ENCODE measurements at regions not wholly inside any gene's neighbourhood (a gene's known extent, or its start where the extent isn't known, plus 50 kb on each side); places are given as distances from the start of the nearest gene placed in this dataset.

DNA sequence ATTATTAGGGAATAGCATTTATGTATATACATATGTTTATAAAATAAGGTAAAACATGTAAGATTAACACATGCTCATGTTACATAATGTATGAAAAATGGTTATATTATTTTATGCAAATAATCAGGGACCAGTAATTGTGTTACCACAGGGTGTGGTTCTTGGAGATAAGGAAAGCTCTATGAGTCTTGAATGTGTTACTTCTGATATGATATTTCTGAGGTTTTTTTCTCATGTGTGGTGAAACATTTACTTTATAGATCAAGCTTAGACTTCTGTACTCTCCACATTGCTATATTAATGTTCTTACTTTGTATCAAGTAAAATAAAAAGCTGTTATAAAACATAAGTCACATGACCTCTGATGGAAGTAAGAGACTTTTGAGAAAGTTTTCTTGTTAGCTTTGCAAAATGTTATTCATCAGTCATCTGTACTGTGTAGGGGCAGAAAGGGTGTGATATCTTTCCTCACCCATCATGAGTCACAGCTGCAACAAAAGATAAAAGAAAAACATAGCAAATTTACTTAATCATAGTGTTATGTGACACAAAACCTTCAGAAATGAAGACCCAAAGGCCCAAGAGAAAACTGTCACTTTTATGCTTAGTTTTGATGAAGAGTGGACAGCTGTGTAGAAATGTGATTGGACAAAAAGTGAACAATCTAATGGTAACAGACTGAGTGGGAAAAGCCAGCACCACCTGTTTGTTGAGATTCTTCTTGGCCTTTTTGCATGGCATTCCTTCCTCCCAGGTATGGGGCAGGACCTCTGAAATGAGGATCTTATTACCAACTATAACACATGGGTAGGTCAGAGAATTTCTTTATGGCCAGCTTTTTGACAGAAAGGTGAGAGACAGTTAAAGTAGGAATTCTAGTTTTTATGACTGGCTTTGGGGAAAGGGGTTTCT lies 632.3 kb downstream of the PDHA2 start:
- intact Hi-C loops (cut with micrococcal nuclease): no loop called here
- no peaks in the 10 kb centered on the region for H3K27me3 Mint-ChIP-seq (ENCODE audit: insufficient read depth)
- H3K36me3 Mint-ChIP-seq (ENCODE audit: low read depth): no peaks in the 10 kb centered on the region
- no peaks in the 10 kb centered on the region for H3K4me1 Mint-ChIP-seq (ENCODE audit: low read depth)
- no peaks in the 10 kb centered on the region for H3K9me3 Mint-ChIP-seq
- H3K4me3 Mint-ChIP-seq: no peak overlapping the region
- no peak for DNase-seq (ENCODE audit: low spot score)
- H3K27ac Mint-ChIP-seq: no peak overlapping the region

DNA sequence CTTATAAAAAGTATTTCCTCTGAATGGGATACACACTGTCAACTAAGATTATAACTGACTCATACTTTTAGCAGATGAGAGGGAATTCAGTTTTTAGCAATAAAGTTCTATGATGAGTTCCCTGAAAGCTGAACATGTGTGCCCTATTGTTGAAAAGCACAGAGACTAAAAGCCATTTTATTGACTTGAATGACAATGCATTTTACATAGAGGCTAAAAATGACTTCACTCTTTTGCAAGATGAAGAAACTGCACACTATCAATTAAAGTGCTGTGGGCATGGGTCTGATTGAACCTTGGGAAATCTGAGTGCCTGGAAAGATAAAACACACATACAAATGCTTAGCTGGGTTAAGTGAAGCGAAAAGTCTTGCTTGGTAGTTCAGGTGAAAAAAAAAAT lies 633.4 kb downstream of the PDHA2 start:
- DNase-seq (ENCODE audit: low spot score): no peak
- Mint-ChIP-seq H3K27me3 (ENCODE audit: insufficient read depth) (no peaks in the 10 kb centered on the region), H3K9me3 (no peaks in the 10 kb centered on the region), H3K4me3 (no peak overlapping the region), H3K27ac (no peak overlapping the region), H3K4me1 (ENCODE audit: low read depth) (no peaks in the 10 kb centered on the region), H3K36me3 (ENCODE audit: low read depth) (no peaks in the 10 kb centered on the region)
- intact Hi-C loops (cut with micrococcal nuclease): no loop called here

DNA sequence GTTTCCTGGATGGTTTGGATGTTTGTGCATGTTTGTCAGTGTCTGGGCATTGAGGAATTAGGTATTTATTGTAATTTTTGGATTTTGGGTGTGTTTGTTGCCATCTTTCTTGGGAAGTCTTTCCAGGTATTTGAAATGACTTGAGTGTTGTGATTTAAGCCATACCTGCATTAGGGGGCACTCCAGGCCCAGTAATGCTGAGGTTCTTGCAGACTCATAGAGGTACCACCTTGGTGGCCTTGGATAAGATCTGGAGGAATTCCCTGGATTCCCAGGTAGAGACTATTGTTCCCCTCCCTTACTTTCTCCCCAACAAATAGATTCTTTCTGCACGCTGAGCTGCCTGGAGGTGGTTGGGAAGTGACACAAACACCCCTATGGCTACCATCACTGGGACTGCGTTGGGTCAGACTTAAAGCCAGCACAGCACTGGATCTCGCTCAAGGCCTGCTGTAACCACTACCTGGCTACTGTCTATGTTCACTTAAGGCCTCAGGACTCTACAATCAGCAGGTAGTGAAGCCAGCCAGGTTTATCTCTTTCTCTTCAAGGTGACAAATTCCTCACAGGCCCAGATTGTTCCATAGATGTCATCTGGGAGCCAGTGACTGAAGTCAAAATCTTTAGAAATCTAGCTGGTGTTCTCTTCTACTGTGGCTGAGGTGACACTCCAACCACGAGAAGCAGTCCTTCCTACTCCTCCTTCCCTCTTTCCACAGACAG lies 643.6 kb downstream of the PDHA2 start:
- H3K4me1 Mint-ChIP-seq (ENCODE audit: low read depth): no peaks in the 10 kb centered on the region
- H3K27me3 Mint-ChIP-seq (ENCODE audit: insufficient read depth): peaks cover 1% of the 10 kb centered on the region
- no peak overlapping the region for H3K27ac Mint-ChIP-seq
- H3K9me3 Mint-ChIP-seq: peaks cover 4% of the 10 kb centered on the region
- H3K4me3 Mint-ChIP-seq: no peak overlapping the region
- DNase-seq (ENCODE audit: low spot score): no peak
- no peaks in the 10 kb centered on the region for H3K36me3 Mint-ChIP-seq (ENCODE audit: low read depth)
- intact Hi-C loops (cut with micrococcal nuclease): no loop called here

DNA sequence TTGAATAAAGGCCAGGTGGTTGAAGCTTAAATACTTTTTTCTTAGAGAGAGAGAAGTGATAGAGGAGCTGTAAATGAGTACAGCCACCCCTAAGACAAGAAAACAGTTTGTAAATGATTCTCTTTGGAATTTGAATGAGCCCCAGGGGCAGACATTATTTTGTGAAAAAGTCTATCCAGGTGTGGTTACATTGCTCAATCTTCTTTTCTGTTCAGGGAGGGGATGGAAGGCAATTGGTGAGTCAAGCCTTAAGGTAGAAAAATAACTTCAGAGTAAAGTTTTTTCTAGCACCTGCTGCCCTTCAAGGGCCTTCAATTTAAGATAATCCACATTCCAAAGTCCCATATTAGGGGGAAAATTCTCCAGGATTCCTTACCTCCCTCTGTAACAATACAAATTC lies 646.7 kb downstream of the PDHA2 start:
- Mint-ChIP-seq H3K4me3 (no peak overlapping the region), H3K9me3 (peaks cover 4% of the 10 kb centered on the region), H3K27me3 (ENCODE audit: insufficient read depth) (peaks cover 1% of the 10 kb centered on the region), H3K36me3 (ENCODE audit: low read depth) (no peaks in the 10 kb centered on the region), H3K4me1 (ENCODE audit: low read depth) (no peaks in the 10 kb centered on the region), H3K27ac (no peak overlapping the region)
- DNase-seq (ENCODE audit: low spot score): no peak
- intact Hi-C loops (cut with micrococcal nuclease): no loop called here

DNA sequence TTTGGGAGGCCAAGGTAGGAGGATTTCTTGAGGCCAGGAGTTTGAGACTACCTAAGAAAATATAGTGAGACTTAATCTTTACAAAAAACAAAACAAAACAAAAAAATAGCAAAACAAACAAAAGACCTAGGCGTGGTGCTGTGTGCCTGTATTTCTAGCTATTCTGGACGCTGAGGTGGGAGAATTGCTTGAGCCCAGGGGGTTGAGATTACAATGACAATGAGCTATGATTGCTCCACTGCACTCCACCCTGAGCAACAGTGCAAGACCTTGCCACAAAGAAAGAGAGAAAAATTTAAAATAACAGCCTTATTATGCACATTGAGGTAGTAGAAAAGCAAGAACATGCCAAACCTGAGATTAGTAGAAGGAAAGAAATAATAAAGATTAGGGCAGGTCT lies 657.7 kb downstream of the PDHA2 start:
- no peaks in the 10 kb centered on the region for H3K36me3 Mint-ChIP-seq (ENCODE audit: low read depth)
- H3K27ac Mint-ChIP-seq: no peak overlapping the region
- intact Hi-C loops (cut with micrococcal nuclease): no loop called here
- H3K27me3 Mint-ChIP-seq (ENCODE audit: insufficient read depth): no peaks in the 10 kb centered on the region
- no peaks in the 10 kb centered on the region for H3K4me1 Mint-ChIP-seq (ENCODE audit: low read depth)
- DNase-seq (ENCODE audit: low spot score): no peak
- H3K9me3 Mint-ChIP-seq: no peaks in the 10 kb centered on the region
- H3K4me3 Mint-ChIP-seq: no peak overlapping the region

DNA sequence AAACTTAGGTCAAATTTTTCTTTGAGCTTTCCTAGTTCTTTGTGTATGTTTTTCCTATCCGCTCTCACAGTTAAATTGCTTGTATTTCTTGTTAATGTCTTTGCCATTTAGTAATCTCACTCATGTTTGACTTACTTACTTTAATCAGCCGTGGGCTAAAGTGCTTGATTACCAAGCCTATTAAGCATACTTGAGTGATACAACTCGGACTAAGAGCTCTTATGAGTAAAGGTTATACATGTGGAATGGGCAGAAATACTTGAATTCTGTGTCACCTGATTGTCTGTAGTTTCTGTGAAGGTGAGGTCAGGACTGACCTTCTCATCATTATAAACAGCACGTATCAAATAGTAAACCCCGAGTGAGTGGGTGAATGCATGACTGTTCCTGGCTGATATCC lies 664.5 kb downstream of the PDHA2 start:
- Mint-ChIP-seq H3K27ac (no peak overlapping the region), H3K4me1 (ENCODE audit: low read depth) (no peaks in the 10 kb centered on the region), H3K27me3 (ENCODE audit: insufficient read depth) (no peaks in the 10 kb centered on the region), H3K9me3 (no peaks in the 10 kb centered on the region), H3K4me3 (no peak overlapping the region), H3K36me3 (ENCODE audit: low read depth) (no peaks in the 10 kb centered on the region)
- intact Hi-C loops (cut with micrococcal nuclease): no loop called here
- no peak for DNase-seq (ENCODE audit: low spot score)

DNA sequence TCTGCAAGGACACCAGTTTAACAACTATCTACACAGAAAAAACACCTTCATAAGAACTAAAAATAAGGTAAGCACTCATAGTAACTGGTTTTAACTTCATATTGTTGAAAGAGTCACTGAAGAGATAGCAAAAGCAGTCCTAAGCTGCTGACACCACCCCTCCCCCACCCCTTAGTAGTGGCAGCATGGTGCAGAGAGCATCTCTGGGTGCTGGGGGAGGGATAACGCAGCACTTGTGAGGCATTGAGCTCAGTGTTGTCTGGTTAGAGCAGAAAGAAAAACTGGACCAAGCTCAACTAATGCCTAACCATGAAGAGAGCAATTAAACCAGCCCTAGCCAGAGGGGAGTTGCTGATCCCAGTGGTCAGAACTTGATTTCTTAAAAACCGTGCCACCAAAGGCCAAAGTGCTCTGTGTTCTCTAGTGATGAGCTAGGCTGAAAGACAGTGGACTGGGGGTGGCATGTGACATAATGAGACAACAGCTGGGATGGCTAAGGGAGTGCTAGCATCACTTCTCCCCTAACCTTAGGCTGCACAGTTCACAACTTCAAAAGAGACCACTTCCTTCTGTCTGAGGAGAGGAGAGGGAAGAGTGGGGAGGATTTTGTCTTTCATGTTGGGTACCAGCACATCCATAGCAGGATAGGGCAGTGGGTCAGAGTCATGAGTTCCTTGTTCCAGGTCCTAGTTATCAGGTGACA lies 669.3 kb downstream of the PDHA2 start:
- H3K27me3 Mint-ChIP-seq (ENCODE audit: insufficient read depth): no peaks in the 10 kb centered on the region
- H3K4me3 Mint-ChIP-seq: no peak overlapping the region
- H3K9me3 Mint-ChIP-seq: no peaks in the 10 kb centered on the region
- intact Hi-C loops (cut with micrococcal nuclease): no loop called here
- H3K36me3 Mint-ChIP-seq (ENCODE audit: low read depth): no peaks in the 10 kb centered on the region
- H3K4me1 Mint-ChIP-seq (ENCODE audit: low read depth): no peaks in the 10 kb centered on the region
- no peak overlapping the region for H3K27ac Mint-ChIP-seq
- no peak for DNase-seq (ENCODE audit: low spot score)

DNA sequence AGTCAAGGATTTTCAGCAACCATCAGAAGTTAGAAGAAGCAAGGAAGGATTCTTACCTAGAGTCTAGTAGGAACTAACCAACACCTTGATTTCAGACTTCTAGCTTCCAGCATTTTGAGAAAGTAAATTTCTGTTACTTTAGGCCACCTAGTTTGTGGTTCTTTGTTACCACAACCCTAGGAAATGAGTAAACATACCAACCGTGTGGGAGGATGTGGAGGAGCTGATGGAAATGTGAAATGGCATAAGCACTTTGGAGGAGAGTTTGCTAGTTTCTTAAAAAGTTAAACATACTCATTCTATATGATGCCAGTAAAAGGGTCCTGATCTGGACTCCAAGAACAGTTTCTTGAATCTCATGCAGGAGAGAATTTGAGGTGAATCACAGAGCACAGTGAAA lies 679.4 kb downstream of the PDHA2 start:
- H3K36me3 Mint-ChIP-seq (ENCODE audit: low read depth): no peaks in the 10 kb centered on the region
- H3K4me3 Mint-ChIP-seq: no peak overlapping the region
- no peak for DNase-seq (ENCODE audit: low spot score)
- no peaks in the 10 kb centered on the region for H3K27me3 Mint-ChIP-seq (ENCODE audit: insufficient read depth)
- intact Hi-C loops (cut with micrococcal nuclease): no loop called here
- no peak overlapping the region for H3K27ac Mint-ChIP-seq
- H3K9me3 Mint-ChIP-seq: peaks cover 3% of the 10 kb centered on the region
- H3K4me1 Mint-ChIP-seq (ENCODE audit: low read depth): peaks cover 5% of the 10 kb centered on the region

DNA sequence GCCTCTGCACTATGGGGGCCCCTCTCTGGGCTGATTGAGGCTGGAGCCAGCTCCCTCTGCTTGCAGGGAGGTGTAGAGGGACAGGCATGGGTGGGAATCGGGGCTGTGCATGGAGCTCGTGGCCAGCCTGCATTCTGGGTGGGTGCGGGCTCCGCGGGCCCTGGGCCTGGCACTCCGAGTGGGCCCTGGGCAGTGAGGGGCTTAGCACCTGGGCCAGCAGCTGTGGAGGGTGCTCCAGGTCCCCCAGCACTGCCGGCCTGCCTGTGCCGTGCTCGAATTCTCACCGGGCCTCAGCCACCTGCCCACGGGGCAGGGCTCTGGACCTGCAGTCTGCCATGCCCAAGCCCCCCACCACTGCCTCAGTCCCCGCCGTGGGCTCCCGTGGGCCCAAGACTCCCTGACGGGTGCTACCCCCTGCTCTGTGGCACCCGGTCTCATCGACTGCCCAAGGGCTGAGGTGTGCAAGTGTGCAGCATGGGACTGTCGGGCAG lies 681.2 kb downstream of the PDHA2 start:
- no peaks in the 10 kb centered on the region for H3K27me3 Mint-ChIP-seq (ENCODE audit: insufficient read depth)
- intact Hi-C loops (cut with micrococcal nuclease): no loop called here
- no peaks in the 10 kb centered on the region for H3K36me3 Mint-ChIP-seq (ENCODE audit: low read depth)
- H3K27ac Mint-ChIP-seq: no peak overlapping the region
- peaks cover 5% of the 10 kb centered on the region for H3K4me1 Mint-ChIP-seq (ENCODE audit: low read depth)
- H3K4me3 Mint-ChIP-seq: no peak overlapping the region
- DNase-seq (ENCODE audit: low spot score): no peak
- peaks cover 3% of the 10 kb centered on the region for H3K9me3 Mint-ChIP-seq

DNA sequence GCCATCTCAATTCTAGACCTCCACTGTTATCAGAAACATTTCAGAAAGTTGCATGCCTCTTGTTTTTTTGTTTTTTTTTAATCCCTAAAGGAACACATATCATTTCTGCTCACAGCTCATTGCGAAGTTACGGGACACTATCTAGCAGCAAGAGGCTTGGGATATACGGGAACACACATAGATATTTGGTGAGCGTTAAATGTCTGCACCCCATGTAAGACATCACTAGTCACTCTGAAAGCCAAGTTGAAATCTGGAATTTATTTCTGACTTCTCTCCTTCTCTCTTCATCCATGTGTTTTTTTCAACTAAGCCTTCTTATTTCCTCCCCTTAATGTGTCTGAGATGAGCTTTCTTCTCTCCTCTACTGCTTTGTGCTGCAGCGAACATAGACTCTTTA lies 683.7 kb downstream of the PDHA2 start:
- intact Hi-C loops (cut with micrococcal nuclease): no loop called here
- H3K36me3 Mint-ChIP-seq (ENCODE audit: low read depth): no peaks in the 10 kb centered on the region
- H3K27ac Mint-ChIP-seq: no peak overlapping the region
- H3K4me3 Mint-ChIP-seq: no peak overlapping the region
- peaks cover 3% of the 10 kb centered on the region for H3K9me3 Mint-ChIP-seq
- peaks cover 5% of the 10 kb centered on the region for H3K4me1 Mint-ChIP-seq (ENCODE audit: low read depth)
- no peak for DNase-seq (ENCODE audit: low spot score)
- H3K27me3 Mint-ChIP-seq (ENCODE audit: insufficient read depth): no peaks in the 10 kb centered on the region

DNA sequence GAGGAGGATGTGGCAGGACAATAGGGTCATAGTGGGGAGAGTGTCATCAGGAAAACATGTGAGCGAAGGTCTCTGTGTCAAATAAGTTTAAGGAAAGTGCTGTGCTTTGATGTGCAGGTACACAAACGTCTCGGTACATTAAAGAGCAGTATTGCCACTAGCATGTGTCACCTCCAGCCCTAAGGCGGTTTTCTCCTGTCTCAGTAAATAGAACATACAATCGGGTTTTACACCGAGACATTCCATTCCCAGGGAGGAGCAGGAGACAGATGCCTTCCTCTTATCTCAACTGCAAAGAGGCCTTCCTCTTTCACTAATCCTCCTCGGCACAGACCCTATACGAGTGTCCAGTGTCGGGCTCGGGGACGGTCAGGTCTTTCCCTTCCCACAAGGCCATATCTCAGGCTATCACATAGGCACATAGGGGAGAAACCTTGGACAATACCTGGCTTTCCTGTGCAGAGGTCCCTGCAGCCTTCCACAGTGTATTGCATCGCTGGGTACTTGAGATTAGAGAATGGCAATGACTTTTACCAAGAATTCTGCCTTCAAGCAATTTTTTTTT lies 684.5 kb downstream of the PDHA2 start:
- intact Hi-C loops (cut with micrococcal nuclease): no loop called here
- no peaks in the 10 kb centered on the region for H3K27me3 Mint-ChIP-seq (ENCODE audit: insufficient read depth)
- no peak overlapping the region for H3K4me3 Mint-ChIP-seq
- no peak overlapping the region for H3K27ac Mint-ChIP-seq
- no peak for DNase-seq (ENCODE audit: low spot score)
- H3K4me1 Mint-ChIP-seq (ENCODE audit: low read depth): peaks cover 2% of the 10 kb centered on the region
- peaks cover 3% of the 10 kb centered on the region for H3K9me3 Mint-ChIP-seq
- H3K36me3 Mint-ChIP-seq (ENCODE audit: low read depth): no peaks in the 10 kb centered on the region

GRCh38 chr4:96525898-96526297 lies 686.0 kb downstream of the PDHA2 start:
- no peaks in the 10 kb centered on the region for H3K9me3 Mint-ChIP-seq
- intact Hi-C loops (cut with micrococcal nuclease): no loop called here
- H3K27me3 Mint-ChIP-seq (ENCODE audit: insufficient read depth): no peaks in the 10 kb centered on the region
- no peak overlapping the region for H3K27ac Mint-ChIP-seq
- DNase-seq (ENCODE audit: low spot score): no peak
- no peaks in the 10 kb centered on the region for H3K36me3 Mint-ChIP-seq (ENCODE audit: low read depth)
- no peak overlapping the region for H3K4me3 Mint-ChIP-seq
- no peaks in the 10 kb centered on the region for H3K4me1 Mint-ChIP-seq (ENCODE audit: low read depth)

- Mint-ChIP-seq H3K4me1 (ENCODE audit: low read depth) (no peaks in the 10 kb centered on the region), H3K36me3 (ENCODE audit: low read depth) (no peaks in the 10 kb centered on the region), H3K9me3 (no peaks in the 10 kb centered on the region), H3K27ac (no peak overlapping the region), H3K4me3 (no peak overlapping the region), H3K27me3 (ENCODE audit: insufficient read depth) (no peaks in the 10 kb centered on the region)
- DNase-seq (ENCODE audit: low spot score): no peak
- intact Hi-C loops (cut with micrococcal nuclease): no loop called here
Measured at GRCh38 chr4:96526625-96527024, 686.7 kb downstream of the PDHA2 start.
